Activated T-cell treated with anti-CD3 and anti-CD28 coated beads, Interleukin-2, amount 50 U/mL, for 24 hours (primary cell): ENCODE measurements at regions not wholly inside any gene's neighbourhood (a gene's known extent, or its start where the extent isn't known, plus 50 kb on each side); places are given as distances from the start of the nearest gene placed in this dataset.
A peak's percentile ranks its signal among the peaks of the same experiment; 100 is the strongest.
"Not testable (repeated sequence)": the region's sequence is repeated elsewhere in the genome, so short reads cannot be mapped to it uniquely, and the experiment has no call there.

Experiments used
- DNase-seq: peaks from one replicate; pipeline ENCODE4 v3.0.0-alpha.2; 2020
- H3K27ac Mint-ChIP-seq: 2 replicates; pipeline ENCODE4 v1.8.0; 2020; ENCODE audit warnings: mild to moderate bottlenecking, mixed read lengths
- H3K27me3 Mint-ChIP-seq: 2 replicates; pipeline ENCODE4 v1.8.0; 2020; ENCODE audit warnings: mixed read lengths
- H3K36me3 Mint-ChIP-seq: 2 replicates; pipeline ENCODE4 v1.8.0; 2020; ENCODE audit warnings: low read depth, mixed read lengths
- H3K4me1 Mint-ChIP-seq: 2 replicates; pipeline ENCODE4 v1.8.0; 2020; ENCODE audit warnings: low read depth, mixed read lengths
- H3K4me3 Mint-ChIP-seq: 2 replicates; pipeline ENCODE4 v1.8.0; 2020; ENCODE audit warnings: mild to moderate bottlenecking, moderate library complexity, mixed read lengths
- H3K9me3 Mint-ChIP-seq: 2 replicates; pipeline ENCODE4 v1.8.0; 2020; ENCODE audit warnings: mixed read lengths

DNA sequence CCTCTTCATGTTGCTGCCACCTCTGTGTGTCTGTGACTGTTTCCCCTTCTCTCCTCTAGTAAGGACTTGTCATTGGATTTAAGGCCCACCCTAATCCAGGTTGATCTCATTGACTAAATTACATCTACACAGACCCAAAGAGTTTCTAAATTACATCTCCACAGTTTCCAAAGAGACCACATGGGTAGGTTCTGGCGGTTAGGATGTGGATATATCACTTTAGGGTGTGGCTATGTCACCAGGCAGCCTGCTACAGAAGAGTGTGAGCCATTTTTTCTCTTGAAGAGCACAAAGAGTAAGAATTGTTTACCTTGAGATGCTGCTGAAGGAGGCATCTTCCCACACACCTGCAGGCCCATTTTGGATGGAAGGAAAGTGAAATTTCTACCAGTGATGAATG, 128.6 kb downstream of the LAT start:
- H3K27me3 Mint-ChIP-seq, DNase-seq, H3K9me3 Mint-ChIP-seq, H3K4me3 Mint-ChIP-seq, H3K27ac Mint-ChIP-seq: not testable (repeated sequence)
- Mint-ChIP-seq H3K4me1 (peaks cover 74% of the 10 kb centered on the region), H3K36me3 (peaks cover 89% of the 10 kb centered on the region)

DNA sequence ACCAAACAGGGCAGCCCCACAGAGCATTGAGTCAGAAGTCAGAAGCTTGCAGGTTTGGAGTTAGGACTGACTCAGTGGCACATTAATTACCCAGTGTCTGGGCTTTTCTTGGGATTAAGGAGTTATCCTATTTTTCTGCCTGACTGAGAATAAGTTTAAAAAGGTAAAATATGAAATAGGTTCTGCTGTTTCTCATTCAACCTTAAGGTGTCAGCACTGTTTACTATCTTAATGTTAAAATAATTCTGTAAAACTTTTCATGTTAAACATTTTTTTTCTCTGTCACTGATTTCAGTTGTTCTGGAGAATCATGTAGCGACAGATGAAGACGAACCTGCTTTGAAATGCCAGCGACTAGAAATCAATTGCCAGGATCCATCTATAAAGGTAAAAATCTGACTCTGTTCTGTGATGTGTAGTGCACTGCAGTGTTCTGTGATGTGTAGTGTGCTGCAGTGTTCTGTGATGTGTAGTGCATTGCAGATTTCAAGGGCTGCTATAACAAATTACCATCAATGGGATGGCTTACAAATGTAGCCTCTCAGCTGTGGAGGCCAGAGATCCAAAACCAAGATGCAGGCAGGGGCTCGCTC, 128.0 kb downstream of the LAT start:
- no peak for DNase-seq
- Mint-ChIP-seq H3K27me3 (no peaks in the 10 kb centered on the region), H3K4me1 (peaks cover 68% of the 10 kb centered on the region), H3K27ac (no peak overlapping the region), H3K36me3 (peaks cover 87% of the 10 kb centered on the region), H3K9me3 (no peaks in the 10 kb centered on the region), H3K4me3 (no peak overlapping the region)

DNA sequence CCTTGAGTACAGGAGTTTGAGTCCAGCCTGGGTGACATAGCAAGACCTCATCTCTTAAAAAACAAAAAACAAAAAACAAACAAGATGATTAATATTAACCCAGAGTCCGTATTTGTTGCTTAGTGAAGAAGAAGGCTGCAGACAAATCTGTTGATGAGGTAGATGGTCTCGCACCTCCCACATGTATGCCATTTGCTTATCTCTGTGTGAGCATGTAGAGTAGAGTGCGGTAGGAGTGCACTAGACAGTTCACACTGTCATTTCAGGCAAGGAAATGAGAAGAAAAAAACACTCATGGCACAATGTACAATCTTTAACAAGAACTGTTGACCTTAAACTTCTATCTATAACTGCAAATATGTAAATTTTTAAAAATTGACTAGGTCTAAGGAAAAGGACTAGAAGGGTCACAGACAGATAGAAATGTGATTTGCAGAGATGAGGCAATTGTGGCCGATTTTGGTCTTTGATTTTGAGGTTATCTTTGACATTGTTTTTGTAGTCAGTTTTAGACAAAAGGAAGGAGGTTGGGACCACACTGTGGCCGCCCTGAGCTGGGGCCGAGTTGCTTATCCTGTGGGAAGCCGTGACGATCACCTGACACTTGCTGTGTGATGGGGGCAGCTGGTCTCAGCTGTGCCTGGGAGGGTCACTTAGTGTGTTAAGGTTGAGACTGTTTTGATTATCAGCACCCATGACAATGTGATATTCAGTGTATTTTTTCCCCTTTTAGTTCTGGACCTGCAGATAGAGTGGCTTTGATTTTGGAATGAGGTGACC, 127.2 kb downstream of the LAT start:
- H3K4me3 Mint-ChIP-seq, DNase-seq, H3K9me3 Mint-ChIP-seq, H3K27me3 Mint-ChIP-seq: not testable (repeated sequence)
- H3K4me1 Mint-ChIP-seq: peaks cover 64% of the 10 kb centered on the region
- H3K27ac Mint-ChIP-seq: peak overlapping the region; percentile 63
- H3K36me3 Mint-ChIP-seq: peaks cover 85% of the 10 kb centered on the region

DNA sequence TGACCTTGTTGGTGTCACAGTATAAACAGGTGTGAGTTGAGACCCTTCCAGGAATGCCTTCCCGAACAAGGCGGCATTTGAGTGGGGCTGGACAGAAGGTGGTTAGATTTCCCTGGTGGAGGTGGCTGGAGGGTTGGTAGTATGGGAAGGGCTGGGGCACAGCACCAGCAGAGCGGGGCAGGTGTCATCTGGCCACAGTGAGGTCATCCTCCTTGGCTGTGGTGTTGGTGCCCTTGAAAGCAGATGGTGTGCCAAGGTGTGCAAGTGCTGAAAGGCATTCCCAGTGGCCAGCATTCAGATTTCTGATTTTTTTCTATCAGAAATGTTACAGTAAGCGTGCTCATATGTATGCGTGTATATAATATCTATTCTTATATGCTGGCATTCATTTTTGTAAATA, 126.6 kb downstream of the LAT start:
- Mint-ChIP-seq H3K36me3 (peaks cover 85% of the 10 kb centered on the region), H3K9me3 (no peaks in the 10 kb centered on the region), H3K27ac (peak overlapping the region; percentile 12), H3K4me1 (peaks cover 57% of the 10 kb centered on the region), H3K4me3 (no peak overlapping the region), H3K27me3 (no peaks in the 10 kb centered on the region)
- no peak for DNase-seq

DNA sequence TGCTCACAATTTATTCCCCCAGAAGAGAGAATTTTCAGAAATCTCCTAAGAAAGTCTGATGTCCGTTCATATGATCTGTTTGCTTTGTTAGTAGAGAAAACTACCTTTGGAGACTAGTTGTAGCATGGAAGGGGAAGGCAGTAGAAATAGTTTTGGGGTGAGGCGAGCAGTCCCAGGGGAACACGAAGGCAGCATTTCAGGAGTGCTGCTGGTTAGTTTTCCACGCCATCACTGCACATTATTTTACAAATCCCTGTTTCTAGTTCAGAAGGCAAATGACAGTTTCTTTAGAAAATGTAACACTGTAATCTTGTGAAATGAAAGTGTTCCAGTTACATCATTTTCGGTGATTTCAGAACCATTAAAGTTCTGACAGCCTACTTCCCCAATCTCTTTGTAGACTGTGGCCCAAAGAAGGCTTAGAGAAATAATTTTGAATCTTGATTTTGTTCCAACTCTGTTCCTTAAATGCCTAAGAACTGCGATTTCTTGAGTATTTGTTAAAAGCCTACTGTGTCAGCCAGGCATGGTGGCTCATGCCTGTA, 123.8 kb downstream of the LAT start:
- not testable (repeated sequence) for H3K4me3 Mint-ChIP-seq, DNase-seq, H3K27me3 Mint-ChIP-seq, H3K9me3 Mint-ChIP-seq, H3K27ac Mint-ChIP-seq
- peaks cover 31% of the 10 kb centered on the region for H3K4me1 Mint-ChIP-seq
- H3K36me3 Mint-ChIP-seq: peaks cover 80% of the 10 kb centered on the region

DNA sequence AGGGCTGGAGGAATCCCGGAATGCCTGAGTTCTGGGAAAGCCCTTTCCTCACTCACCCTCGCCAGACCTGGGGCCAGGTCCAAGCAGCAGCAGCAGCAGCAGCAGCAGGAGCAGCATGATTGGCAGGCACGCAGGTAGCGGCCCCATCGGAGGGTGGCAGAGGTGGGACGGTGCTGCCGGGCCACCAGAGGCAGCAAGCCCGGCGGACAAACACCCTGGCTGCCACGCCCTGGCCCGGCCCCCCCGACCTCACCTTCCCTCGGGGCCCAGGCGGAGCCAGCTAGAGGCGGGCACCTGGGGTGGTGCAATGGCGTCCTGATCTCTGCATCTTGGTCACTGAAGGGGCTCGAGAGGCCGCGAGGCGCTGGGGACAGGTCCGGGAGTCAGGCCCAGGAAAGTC, 122.4 kb downstream of the LAT start:
- H3K4me3 Mint-ChIP-seq: no peak overlapping the region
- no peak for DNase-seq
- H3K9me3 Mint-ChIP-seq: no peaks in the 10 kb centered on the region
- peaks cover 20% of the 10 kb centered on the region for H3K4me1 Mint-ChIP-seq
- H3K27me3 Mint-ChIP-seq: no peaks in the 10 kb centered on the region
- peak overlapping the region; percentile 6 for H3K27ac Mint-ChIP-seq
- peaks cover 79% of the 10 kb centered on the region for H3K36me3 Mint-ChIP-seq

DNA sequence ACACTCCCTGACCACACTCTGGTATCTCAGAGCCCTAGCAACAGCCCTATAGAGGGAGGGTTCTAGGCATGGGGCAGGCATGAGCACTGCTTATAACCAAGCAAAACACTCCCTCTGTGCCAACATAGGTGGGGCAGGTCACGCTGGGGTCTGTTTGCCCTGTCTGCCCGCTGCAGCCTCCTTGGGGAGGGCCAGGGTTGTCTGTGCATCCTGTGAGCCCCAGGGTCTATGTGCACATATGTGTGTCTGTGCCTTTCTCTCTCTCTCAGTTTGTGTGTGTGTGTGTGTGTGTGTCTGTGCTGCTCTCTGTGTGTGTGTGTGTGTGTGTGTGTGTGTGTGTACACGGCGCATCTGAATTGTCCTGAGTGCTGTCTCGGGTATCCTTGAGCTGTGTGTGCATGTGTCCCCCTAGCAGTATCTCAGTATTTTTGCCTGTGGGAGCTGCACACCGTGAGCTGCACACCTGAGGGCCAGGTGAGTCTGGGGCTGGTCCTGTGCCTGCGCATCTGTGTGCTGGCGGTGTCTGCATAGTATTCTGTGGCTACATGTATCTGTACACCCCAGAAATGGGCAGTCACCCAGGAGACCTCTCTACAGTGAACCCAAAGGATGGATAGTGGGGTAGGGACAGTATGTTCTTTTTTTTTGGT, 121.5 kb downstream of the LAT start:
- Mint-ChIP-seq H3K4me1 (peaks cover 12% of the 10 kb centered on the region), H3K36me3 (peaks cover 77% of the 10 kb centered on the region)
- not testable (repeated sequence) for H3K9me3 Mint-ChIP-seq, H3K4me3 Mint-ChIP-seq, H3K27ac Mint-ChIP-seq, DNase-seq, H3K27me3 Mint-ChIP-seq

DNA sequence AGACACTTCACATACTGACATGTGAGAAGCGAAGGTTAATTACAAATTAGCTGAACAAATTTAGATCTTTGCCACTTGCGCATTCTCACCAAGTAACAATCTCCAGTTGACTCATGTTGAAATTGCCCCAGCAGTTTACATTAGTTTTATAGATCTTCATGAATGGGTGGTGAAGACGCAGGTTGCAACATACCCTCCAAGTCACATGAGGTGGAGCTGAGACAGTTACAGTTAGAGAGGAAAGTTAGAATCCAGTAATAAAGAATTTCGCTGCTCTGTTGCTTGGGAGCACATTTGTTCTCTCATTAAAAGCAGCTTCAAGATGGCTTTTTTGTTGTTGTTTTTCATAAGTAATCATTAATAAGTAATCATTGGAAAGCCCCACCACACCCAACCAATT, 119.7 kb downstream of the LAT start:
- H3K9me3 Mint-ChIP-seq, H3K27ac Mint-ChIP-seq, H3K4me3 Mint-ChIP-seq, H3K4me1 Mint-ChIP-seq, H3K27me3 Mint-ChIP-seq, DNase-seq: not testable (repeated sequence)
- H3K36me3 Mint-ChIP-seq: peaks cover 65% of the 10 kb centered on the region

DNA sequence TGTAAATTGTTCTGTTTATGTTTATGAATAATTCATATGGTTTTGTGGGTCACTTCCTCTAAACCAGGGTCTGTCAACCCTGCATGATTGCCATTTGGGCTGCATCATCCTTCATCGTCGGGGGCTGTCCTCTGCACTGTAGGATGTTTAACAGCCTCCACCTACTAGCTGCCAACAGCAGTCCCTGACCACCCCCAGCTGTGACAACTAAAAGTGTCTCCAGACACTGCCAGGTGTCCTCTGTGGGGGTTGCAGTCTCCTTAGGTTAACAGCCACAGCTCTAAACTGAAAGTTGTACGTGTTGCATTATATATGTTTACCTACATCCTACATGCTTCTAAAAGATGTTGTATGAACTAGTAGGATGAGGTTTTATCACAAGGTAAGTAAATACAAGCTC, 113.1 kb downstream of the LAT start:
- not testable (repeated sequence) for H3K9me3 Mint-ChIP-seq, H3K4me3 Mint-ChIP-seq, DNase-seq, H3K27me3 Mint-ChIP-seq, H3K27ac Mint-ChIP-seq
- Mint-ChIP-seq H3K36me3 (peaks cover 46% of the 10 kb centered on the region), H3K4me1 (peaks cover 12% of the 10 kb centered on the region)

DNA sequence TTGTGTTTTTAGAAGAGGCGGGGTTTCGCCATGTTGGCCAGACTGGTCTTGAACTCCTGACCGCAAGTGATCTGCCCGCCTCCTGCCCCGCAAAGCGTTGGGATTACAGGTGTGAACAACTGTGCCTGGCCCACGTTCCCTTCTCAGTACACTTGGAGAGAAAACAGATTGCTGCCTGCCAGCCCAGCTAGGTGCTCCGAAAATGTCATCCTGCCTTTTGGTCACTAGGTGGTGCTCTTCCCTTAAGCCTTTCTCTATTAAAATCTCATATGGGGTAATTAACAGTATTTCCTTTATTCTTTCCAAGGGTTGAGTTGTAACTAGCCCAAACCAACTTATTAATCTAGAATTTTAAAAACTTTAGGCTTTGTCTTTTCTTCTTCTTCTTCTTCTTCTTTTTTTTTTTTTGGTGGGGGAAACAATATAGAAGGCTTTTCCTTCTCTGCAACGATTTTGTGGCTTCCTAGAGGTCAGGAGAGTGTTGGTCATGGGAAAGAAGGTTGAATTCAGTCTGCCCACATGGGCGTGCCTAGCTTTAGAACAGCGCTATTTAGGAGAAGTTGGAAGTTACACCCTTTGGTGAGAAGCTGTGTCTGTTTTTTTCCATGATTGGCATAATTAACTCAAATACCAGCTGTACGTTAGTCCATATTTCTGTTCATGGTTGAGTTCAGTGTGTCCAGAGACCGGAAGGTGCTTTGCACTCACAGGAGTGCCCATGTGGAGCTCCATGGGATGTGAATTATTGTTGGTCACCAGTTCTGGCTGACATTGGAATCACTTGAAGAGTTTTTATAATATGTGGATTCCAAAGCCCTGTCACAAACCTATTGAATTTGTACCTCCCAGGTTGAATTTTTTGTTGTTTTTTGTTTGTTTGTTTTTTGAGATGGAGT, 110.1 kb downstream of the LAT start:
- peaks cover 12% of the 10 kb centered on the region for H3K4me1 Mint-ChIP-seq
- not testable (repeated sequence) for DNase-seq, H3K9me3 Mint-ChIP-seq, H3K4me3 Mint-ChIP-seq, H3K27me3 Mint-ChIP-seq
- H3K36me3 Mint-ChIP-seq: peaks cover 42% of the 10 kb centered on the region
- peak overlapping the region; percentile 64 for H3K27ac Mint-ChIP-seq

DNA sequence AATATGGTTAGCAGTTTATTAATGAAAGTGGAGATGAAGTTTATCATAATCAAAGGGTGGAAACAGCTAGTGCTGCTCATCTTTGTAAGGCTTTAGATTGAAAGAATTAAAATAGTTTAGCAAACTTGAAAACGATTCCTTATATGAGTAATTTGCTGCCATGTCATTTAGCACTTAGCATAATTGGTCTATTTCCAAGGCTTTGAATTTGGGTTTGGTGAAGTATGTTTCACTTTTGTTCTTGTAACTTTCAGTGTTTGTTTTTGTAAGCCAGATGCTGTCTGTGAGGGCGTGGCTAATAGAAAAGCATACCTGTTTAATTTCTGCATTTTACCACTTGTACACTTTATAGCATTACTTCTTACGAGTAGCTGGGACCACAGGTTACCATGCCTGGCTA, 109.5 kb downstream of the LAT start:
- peaks cover 12% of the 10 kb centered on the region for H3K4me1 Mint-ChIP-seq
- H3K9me3 Mint-ChIP-seq, H3K4me3 Mint-ChIP-seq, DNase-seq, H3K27me3 Mint-ChIP-seq: not testable (repeated sequence)
- peaks cover 48% of the 10 kb centered on the region for H3K36me3 Mint-ChIP-seq
- H3K27ac Mint-ChIP-seq: peak overlapping the region; percentile 82

DNA sequence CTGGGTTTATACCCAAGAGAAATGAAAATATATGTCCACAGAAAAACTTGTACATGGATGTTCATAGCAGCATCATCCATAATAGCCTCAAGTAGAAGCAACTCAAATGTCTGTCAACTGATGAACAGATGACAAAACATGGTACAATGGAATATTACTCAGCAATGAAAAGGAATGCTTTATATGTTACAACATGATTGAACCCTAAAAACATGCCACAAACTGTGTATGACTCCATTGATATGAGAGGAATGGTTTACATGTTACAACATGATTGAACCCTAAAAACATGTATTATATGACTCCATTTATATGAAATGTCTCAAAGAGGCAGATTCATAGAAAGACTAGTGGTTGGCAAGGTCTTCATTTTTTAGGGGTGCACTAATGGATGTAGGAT, 104.8 kb downstream of the LAT start:
- peaks cover 56% of the 10 kb centered on the region for H3K36me3 Mint-ChIP-seq
- not testable (repeated sequence) for H3K27me3 Mint-ChIP-seq, H3K9me3 Mint-ChIP-seq, DNase-seq, H3K4me3 Mint-ChIP-seq, H3K27ac Mint-ChIP-seq
- peaks cover 22% of the 10 kb centered on the region for H3K4me1 Mint-ChIP-seq

DNA sequence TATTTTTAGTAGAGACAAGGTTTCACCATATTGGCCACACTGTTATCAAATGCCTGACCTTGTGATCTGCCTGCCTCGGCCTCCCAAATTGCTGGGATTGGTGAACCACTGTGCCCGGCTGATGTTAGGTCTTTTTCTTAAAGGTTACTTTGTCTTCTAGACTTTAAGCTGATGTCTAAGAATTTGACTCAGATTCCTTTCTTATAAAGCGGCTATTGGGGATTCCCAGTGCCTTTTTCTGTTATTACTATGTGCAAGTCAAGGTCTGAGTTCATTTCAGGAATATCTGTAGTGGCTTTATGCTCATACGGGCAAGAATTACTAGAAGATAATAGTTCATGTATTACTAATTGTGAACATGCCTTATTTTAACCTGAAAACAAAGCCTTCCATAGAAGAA, 102.8 kb downstream of the LAT start:
- Mint-ChIP-seq H3K27ac (peak overlapping the region; percentile 93), H3K36me3 (peaks cover 54% of the 10 kb centered on the region), H3K4me1 (peaks cover 17% of the 10 kb centered on the region)
- not testable (repeated sequence) for H3K27me3 Mint-ChIP-seq, H3K4me3 Mint-ChIP-seq, DNase-seq, H3K9me3 Mint-ChIP-seq
